ENCODE measurements at regions not wholly inside any gene's neighbourhood (a gene's known extent, or its start where the extent isn't known, plus 50 kb on each side); places are given as distances from the start of the nearest gene placed in this dataset.
"Not testable (repeated sequence)": the region's sequence is repeated elsewhere in the genome, so short reads cannot be mapped to it uniquely, and the experiment has no call there.

DNA sequence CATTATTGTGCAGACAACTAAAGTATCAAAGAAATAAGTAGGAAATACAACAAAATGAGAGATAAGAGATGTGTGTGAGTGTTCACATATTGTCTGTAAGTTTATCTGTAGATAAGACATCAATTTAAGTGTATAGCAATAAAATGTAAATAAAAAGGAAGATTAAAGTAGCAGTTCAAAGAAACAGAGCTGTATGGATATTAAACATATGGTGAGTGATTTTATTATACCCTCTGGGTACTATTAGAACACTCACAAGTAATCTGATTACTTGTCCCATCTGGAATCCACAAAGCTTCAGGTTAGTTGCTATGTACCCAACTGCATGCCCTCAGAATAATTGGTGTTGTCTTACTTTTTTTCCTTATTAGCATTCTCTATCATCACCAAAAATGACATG, 747.9 kb upstream of the ADGRL3 start:
- no peak for DNase-seq (ENCODE audit: extremely low read depth in 1 of 11, low read depth in 9 of 11, low spot score in 4 of 11)

DNA sequence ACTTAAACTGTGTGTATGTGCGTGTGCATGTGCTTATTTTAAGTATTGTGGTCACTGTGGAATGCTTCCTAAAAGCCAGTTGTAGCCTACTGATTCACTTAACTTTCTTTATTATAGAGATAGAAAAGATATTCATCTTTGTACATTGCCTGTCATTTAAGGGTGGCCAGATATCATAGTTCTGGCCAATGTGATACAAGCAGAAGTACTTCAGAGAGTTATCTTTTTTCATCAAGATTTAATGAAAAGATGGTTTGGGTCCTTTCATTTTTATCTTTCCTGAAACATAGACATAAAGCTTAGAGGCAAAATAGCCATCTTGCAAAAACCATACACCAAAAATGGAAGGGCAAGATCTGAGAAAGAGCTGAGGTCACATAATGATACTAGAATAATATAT, 744.7 kb upstream of the ADGRL3 start:
- DNase-seq (ENCODE audit: extremely low read depth in 1 of 11, low read depth in 9 of 11, low spot score in 4 of 11), result no peak

DNA sequence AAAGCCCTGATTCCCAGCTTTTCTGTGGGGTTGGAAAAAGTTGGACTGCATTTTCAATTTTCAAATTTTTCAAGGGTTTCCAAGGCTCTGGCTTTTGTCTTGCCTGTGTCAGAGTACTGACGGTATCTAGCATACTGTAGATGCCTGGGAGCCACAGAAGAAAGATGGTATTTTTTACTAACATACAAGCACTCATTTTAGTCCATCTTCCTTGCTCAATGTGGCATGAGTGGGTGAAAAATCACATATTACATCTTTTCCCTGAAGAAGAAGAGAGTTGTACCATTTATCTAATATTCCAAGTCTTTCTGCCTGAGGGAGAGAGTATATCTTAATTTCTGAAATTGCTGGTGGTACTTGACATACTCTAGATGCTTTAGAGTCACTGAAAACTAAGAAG, 738.6 kb upstream of the ADGRL3 start:
- DNase-seq (ENCODE audit: extremely low read depth in 1 of 11, low read depth in 9 of 11, low spot score in 4 of 11), result no peak

DNA sequence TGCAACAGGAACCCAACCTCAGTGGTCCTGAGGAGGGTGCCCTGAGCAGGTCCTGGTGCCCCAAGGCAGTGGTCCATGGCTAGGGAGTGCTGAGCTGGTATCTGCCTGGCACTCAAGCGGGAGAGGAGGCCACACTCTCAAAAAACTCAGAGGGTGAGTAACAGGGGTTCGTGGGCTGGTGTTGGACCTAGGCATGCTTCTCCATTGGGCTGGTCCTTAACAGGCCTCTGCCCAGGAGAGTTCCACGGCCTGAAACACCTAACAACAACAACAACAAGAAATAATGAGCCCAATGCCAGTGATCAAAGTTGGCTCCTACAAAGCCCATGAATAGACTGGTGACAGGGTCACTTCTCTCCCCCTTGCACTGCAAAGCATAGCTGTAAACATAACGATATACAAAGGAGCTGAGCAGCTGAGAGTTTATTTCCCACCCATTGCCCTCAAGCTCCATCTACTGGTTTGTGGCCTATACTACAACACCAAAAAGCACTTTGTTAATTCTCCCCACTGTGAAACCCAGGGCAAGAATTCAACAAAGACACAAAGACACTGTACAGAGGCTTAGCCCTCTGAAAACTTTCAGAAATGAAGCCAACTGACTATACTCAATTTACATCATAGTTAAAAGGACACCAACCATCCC, 736.1 kb upstream of the ADGRL3 start:
- DNase-seq (ENCODE audit: extremely low read depth in 1 of 11, low read depth in 9 of 11, low spot score in 4 of 11), result no peak

DNA sequence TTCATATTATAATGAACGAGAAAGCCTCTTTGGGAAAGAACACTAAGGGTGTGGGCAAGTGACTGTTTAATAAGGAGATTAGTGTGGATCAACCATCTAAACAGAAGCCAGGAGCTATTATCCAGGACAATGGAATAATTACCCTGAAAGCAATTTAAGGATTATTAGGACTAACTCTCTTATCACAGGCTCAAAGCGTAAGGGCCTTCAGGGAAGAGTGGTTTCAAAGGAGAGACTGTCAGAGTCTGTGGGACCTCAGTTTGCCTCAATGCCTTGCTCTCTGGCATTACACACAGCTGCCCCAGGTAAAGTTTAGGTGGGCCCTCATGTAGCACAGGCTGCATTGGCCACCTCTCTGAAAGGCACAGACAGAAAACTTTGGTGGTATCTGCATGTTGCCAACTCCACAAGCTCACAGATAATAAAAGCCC, 717.2 kb upstream of the ADGRL3 start:
- no peak for DNase-seq (ENCODE audit: extremely low read depth in 1 of 11, low read depth in 9 of 11, low spot score in 4 of 11)

DNA sequence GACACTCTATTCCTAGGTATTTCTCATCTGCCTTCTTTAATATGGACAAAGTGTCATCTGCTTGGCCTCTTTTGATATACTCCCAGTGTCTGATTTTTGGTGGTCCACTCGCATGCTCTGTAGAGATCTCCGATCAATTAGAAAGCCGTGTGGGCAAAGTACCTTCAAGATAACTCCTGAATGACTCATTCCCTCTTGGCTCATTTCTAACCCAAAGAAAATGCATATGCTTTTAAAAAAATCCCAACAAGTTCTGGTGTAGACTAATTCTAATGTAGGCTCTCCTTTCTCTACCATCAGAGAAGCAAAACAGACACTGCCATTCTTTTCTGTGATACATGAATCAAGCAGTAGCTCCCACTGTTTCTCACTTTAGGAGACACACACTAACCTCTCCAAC, 714.9 kb upstream of the ADGRL3 start:
- DNase-seq (ENCODE audit: extremely low read depth in 1 of 11, low read depth in 9 of 11, low spot score in 4 of 11), result no peak

DNA sequence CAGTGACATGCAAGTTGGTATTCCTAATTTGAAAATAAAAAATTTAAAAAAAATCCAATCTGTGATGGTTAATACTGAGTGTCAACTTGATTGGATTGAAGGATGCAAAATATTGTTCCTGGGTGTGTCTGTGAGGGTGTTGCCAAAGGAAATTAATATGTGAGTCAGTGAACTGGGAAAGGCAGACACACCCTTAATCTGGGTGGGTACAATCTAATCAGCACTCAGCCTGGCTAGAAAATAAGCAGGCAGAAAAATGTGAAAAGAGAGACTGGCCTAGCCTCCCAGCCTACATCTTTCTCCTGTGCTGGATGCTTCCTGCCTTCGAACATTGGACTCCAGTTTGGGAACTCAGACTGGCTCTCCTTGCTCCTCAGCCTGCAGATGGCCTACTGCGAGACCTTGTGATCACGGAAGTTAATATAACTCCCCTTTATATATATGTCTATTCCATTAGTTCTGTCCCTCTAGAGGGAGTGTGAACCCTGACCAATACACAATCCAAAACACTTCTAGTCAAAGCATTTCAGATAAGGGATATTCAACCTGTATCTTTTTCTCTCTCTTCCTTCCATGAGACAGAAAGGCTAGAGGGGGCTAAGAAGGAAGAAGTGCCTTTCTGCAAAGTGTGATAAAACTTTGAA, 712.9 kb upstream of the ADGRL3 start:
- not testable (repeated sequence) for DNase-seq (ENCODE audit: extremely low read depth in 1 of 11, low read depth in 9 of 11, low spot score in 4 of 11)

DNA sequence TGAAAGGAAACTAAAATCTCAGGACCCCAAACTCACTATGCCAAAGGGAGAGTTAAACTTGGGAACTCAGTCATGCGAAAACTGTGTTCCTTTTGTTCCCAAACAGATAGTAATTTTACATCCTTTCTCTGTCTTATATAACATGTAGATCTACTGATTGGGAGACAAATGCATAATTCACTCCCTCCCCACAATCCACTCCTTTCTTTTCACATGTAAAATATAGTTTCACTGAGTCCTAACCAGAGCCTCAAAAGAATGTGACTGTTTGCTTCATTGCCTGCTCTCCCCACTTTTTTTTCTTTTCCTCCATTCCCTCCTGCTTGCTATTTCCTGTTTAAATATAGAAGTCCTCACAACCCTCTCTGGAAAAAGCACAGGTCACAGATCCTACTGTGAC, 699.3 kb upstream of the ADGRL3 start:
- DNase-seq (ENCODE audit: extremely low read depth in 1 of 11, low read depth in 9 of 11, low spot score in 4 of 11), result no peak

DNA sequence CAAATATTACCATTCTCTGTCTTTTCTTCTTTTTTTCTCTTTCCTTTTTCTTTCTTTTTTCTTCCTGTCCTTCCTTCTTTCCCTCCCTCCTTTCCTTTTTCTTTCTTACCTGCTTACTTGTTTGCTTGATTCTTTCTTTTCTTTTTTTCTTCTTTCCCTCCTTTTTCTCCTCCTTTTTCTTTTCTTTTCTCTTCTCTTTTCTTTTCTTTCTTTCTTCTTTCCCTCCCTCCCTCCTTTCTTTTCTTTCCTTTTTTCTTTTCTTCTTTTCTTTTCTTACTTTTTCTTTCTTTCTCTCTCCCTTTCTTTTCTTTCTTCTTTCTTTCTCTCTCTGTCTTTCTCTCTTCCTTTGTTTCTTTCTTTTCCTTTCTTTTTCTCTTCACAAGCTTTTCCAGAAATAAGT, 697.4 kb upstream of the ADGRL3 start:
- no peak for DNase-seq (ENCODE audit: extremely low read depth in 1 of 11, low read depth in 9 of 11, low spot score in 4 of 11)

DNA sequence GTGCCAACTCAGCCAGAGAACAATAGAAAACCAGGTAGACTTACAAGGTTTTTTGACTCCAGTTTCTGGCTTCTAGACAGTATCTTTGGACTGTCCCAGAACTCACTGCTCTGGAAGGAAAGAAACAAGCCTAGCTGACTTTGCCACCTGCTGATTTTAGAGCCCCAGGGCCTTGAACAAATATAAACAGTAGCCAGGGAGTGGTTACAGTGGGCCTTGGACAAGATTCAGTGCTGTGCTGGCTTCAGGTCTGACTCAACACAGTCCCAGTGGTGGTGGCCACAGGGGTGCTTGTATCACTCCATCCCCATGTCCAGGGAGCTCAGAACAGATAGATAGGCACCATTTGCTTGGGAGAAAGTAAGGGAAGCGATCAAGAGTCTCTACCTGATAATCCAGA, 694.1 kb upstream of the ADGRL3 start:
- no peak for DNase-seq (ENCODE audit: extremely low read depth in 1 of 11, low read depth in 9 of 11, low spot score in 4 of 11)

DNA sequence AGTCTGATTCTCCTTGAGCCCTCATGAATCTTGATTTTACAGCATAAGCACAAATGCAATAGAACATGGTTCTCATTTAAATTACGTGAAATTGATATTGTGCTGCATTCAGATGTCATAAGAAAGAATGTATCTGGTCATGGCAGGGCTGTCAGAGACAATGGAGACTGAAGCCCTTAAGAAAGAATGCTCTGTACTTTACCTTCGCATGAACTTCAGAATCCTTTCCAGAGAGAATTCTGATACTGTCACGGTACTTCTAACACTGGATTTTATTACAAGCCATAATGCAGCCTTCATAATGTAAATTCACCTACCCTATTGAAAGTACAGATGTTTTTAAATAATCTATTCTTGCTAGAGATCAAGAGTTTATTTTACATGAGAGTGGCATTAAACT, 677.9 kb upstream of the ADGRL3 start:
- no peak for DNase-seq (ENCODE audit: extremely low read depth in 1 of 11, low read depth in 9 of 11, low spot score in 4 of 11)

DNA sequence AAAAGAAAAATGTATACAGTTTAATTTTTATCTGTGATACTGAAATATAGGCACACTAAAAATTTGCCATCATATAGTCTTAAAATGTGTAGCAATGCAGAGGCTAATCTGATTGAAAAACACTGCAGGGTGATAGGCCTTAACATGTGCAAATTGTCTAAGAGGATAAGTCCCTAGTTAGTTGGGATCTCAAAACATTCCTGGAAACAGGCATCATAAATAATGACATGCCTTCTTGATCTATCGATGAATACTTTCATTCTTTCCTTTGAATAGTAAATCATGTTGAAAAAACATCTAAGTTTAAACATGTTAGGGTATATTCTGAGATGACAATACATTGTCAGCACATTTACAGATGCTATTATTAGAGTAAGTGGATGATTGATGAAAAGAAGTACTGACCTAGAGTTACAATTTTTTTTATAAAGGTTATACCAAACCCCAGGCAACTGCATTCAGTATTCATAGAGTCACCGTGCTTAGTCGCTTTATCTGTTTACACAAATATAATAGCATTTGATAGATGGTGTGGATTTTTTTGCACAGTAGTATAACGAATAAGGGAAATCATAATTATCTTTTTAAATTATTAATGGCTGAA, 668.2 kb upstream of the ADGRL3 start:
- DNase-seq (ENCODE audit: extremely low read depth in 1 of 11, low read depth in 9 of 11, low spot score in 4 of 11), result no peak

DNA sequence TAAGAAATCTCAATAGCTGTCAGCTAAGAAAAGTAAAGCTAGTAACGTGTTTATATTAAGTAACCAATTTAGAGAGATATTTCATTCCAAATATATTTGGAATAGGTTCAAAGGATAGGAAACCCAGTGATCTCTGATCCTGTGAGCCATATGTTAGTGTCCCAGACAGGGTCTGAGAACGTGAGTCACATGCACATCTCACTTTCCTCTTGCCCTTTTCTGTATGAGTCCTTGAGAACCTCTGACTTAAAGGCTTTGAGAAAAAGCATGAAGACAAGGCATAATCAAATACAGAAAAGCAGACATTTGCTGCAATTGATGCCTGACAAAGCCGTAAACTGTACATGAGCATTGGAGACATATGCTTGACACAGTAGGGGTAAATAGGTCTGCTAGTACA, 655.1 kb upstream of the ADGRL3 start:
- no peak for DNase-seq (ENCODE audit: extremely low read depth in 1 of 11, low read depth in 9 of 11, low spot score in 4 of 11)

DNA sequence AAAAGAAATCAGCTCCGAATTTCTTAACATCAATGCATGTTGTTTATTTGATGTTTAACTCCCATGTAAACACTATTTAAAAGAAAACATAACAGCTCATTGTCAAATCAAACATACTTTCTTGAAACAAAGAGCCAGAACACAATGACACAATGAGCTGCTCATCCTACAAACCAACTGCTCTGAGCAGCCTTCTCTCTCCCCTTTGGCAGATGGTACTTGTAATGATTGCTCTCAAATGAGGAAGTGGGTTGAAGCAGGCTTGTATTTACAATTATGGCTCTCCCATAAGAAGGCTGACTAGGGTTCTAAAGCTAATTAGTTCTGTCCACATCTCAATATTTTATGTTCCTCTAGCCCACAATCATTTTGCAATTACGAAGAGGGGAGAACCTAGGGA, 637.8 kb upstream of the ADGRL3 start:
- DNase-seq (ENCODE audit: extremely low read depth in 1 of 11, low read depth in 9 of 11, low spot score in 4 of 11), result no peak

DNA sequence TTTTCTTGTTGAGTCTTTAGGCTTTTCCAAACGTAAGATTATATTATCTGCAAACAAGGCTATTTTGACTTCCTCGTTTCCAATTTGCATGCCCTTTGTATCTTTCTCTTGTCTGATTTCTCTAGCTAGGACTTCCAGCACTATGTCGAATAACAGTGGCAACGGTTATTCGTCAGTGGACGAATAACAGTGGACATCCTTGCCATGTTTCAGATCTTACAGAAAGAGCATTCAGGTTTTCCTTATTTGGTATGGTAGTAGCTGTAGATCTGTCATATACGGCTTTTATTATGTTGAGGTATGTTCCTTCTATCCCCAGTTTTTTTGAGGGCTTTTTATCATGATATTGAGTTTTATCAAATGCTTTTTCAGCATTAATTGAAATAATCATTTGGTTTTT, 634.6 kb upstream of the ADGRL3 start:
- DNase-seq (ENCODE audit: extremely low read depth in 1 of 11, low read depth in 9 of 11, low spot score in 4 of 11), result no peak

DNA sequence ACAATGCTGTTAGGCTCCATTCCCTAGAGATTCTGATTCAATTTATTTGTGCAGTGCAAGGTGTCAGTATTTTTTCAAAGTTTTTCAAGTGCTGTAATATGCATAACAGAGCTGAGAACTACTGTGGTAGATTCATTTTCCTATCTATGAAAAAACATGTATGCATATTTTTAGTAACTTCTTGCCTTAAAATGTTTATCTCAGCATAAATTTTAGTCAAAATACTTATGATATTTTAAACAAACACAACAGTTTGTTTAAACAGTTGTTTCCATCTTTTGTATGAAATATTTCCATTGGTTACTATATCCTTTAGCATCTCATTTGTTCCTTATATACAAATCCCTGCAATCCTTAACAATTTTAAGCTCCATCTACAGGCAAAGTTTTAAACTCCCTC, 624.8 kb upstream of the ADGRL3 start:
- DNase-seq (ENCODE audit: extremely low read depth in 1 of 11, low read depth in 9 of 11, low spot score in 4 of 11), result no peak

DNA sequence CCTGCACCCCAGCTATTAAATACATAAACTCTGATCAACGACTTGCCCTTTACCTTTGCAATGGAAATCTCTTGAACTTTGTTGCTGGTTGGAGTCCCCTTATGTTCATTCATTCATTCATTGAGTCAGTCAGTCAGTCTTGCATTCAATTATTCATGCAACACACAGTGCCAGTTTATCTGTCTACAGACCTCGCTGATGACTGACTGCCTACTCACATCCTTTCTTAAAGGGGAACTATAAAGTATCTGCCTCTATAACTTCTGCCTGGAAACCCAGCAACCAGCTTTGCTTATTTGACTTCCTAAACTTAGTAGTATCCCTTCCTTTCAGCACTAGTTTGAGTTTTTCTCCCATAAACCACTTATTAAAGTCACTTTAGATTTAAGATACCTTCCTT, 620.8 kb upstream of the ADGRL3 start:
- no peak for DNase-seq (ENCODE audit: extremely low read depth in 1 of 11, low read depth in 9 of 11, low spot score in 4 of 11)

DNA sequence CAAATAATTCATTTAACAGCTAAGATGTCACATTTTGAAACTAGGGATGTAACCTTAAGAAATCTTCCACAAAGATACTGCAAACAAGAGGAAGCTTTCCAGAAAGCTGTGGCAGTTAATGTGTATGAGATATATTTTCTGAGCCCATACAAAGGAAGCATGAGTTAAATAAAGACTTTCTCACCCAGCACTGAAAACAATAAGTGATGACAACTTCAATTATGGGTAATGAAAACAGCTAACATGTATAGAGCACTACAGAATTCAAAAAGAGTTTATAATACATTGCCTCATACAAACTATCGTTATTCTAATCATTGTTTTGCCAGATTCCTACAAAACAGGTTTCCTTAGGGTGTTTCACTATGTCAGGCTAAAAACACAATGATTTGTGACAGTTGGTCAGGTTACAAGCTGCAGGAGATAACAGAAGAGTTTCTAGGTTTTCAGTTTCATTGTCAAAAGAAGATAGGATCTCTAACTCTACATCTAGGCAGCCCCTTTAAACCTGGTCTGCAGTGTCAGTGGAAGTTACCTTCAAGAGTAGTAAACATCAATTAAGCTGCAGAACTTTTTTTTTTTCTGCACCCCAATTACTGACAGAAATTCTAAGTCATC, 618.1 kb upstream of the ADGRL3 start:
- no peak for DNase-seq (ENCODE audit: extremely low read depth in 1 of 11, low read depth in 9 of 11, low spot score in 4 of 11)

DNA sequence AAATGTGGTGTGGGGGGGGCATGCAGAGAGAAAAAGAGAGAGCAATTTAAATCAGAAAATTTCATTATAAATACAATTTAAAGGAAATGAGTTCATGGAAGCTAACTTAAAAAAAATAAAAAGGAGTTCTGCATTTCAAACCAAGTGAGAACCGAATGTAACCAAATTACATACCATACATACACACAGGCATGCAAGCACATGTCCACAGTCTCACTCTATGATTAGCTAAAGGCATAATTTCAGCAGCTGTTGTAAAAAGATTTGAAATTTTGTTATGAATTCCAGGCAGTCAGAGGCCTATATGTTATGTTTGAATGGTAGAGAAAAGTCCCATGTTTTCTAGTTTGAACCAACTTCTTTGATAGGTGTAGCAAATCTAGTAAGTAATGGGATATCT, 611.6 kb upstream of the ADGRL3 start:
- no peak for DNase-seq (ENCODE audit: extremely low read depth in 1 of 11, low read depth in 9 of 11, low spot score in 4 of 11)

DNA sequence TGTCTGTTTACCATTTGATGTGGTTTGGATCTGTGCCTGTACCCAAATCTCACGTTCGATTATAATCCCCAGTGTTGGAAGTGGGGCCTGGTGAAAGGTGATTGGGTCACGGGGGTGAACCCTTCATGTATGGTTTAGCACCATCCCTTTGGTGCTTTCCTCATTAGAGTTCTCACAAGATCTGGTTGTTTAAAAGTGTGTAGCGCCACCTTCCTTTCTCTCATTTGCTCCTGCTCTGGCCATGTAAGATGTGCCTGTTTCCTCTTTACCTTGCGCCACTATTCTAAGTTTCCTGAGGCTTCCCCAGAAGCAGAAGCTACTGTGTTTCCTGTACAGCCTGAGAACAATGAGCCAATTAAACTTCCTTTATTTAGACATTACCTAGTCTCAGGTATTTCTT, 610.7 kb upstream of the ADGRL3 start:
- DNase-seq (ENCODE audit: extremely low read depth in 1 of 11, low read depth in 9 of 11, low spot score in 4 of 11), result no peak

DNA sequence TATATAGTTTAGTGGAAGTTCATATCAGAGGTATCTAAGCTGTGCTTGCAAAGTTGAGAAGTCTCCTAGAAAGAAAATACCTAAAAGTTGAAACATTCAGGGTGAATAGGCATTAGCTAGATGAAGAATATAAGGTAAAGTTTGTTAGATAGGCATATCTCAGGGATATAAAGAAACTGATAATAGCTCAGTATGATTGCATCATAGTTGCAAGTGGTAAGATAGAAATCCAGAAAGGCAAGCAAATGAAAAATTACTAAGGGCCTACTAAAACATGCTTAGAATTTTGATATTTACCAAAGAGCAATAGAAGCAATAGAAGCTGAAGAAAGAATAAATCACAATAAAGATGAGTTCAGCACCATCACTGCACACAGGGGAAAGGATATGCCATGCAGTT, 610.0 kb upstream of the ADGRL3 start:
- DNase-seq (ENCODE audit: extremely low read depth in 1 of 11, low read depth in 9 of 11, low spot score in 4 of 11), result no peak
